ENCODE measurements at regions not wholly inside any gene's neighbourhood (a gene's known extent, or its start where the extent isn't known, plus 50 kb on each side); places are given as distances from the start of the nearest gene placed in this dataset.

DNA sequence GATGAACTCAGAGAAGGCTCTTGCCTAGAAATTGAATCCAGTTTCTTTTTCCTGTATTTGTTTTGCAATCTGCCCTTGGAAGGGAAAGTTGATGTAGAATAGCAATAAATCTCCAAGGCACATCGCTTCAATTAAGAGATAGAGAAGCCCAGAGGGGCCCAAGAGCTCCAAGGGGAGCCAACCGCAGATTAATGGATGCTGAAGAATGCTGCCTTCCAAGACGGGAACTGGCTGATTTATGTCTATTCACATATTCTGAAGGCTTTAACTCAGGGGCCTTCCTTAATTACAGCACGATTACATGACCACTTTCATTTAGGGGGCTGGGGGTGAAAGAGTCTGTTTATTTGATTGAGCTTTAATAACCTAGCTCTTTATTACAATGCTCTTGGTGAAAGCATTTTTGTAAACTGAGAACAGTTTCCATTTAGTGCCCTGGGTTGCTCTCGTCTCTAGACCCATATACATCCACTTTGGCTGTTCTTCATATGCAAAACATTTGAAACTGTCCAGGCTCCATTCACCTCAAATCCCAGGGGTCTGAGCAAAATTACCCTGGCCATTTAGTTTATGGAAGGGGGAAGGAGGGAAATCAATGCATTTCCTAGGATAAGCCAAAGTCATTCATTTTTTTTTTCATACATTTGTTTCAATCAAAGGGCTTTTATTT is 87.4 kb upstream of the CLDN14 start (continued):
- no peak for TF ChIP-seq ZNF621 (tag by site-specific recombination; IDR thresholded peaks at IDR 0.05)
- TF ChIP-seq ZNF155 (tag by site-specific recombination; IDR thresholded peaks at IDR 0.05): no peak
- TF ChIP-seq ZBTB7A (tag by site-specific recombination; IDR thresholded peaks at IDR 0.05; ENCODE audit: low read depth): no peak
- no peak for TF ChIP-seq SETDB1 (IDR thresholded peaks at IDR 0.05; ENCODE audit: insufficient read length, low read length)
- TF ChIP-seq KLF1 (tag by site-specific recombination; IDR thresholded peaks at IDR 0.05): no peak
- TF ChIP-seq ZNF350 (tag by site-specific recombination; IDR thresholded peaks at IDR 0.05): no peak
- no peak for TF ChIP-seq ZNF2 (tag by site-specific recombination; IDR thresholded peaks at IDR 0.05)
- 0 out of 2 replicates have a peak, but pooled peaks have one; percentile 17 for TF ChIP-seq ZBTB20 (tag by site-specific recombination; IDR thresholded peaks at IDR 0.05)
- TF ChIP-seq SALL2 (tag by site-specific recombination; IDR thresholded peaks at IDR 0.05; ENCODE audit: borderline replicate concordance): no peak
- TF ChIP-seq, protein P1, sequence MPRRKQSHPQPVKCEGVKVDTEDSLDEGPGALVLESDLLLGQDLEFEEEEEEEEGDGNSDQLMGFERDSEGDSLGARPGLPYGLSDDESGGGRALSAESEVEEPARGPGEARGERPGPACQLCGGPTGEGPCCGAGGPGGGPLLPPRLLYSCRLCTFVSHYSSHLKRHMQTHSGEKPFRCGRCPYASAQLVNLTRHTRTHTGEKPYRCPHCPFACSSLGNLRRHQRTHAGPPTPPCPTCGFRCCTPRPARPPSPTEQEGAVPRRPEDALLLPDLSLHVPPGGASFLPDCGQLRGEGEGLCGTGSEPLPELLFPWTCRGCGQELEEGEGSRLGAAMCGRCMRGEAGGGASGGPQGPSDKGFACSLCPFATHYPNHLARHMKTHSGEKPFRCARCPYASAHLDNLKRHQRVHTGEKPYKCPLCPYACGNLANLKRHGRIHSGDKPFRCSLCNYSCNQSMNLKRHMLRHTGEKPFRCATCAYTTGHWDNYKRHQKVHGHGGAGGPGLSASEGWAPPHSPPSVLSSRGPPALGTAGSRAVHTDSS (tag by site-specific recombination; IDR thresholded peaks at IDR 0.05): peak; percentile 65
- peak; percentile 79; the same call in 1 of the 2 replicates for TF ChIP-seq ZNF660 (tag by site-specific recombination; IDR thresholded peaks at IDR 0.05)
- TF ChIP-seq ZNF292 (tag by site-specific recombination; IDR thresholded peaks at IDR 0.05; ENCODE audit: borderline replicate concordance, low read depth): no peak
- TF ChIP-seq TCF7L2 (IDR thresholded peaks at IDR 0.05; ENCODE audit: borderline replicate concordance, low read depth, low read length): peak; percentile 90
- no peak for TF ChIP-seq SCRT2 (tag by site-specific recombination; IDR thresholded peaks at IDR 0.05)
- peak; percentile 79 for TF ChIP-seq ZNF24 (tag by site-specific recombination; IDR thresholded peaks at IDR 0.05)
- no peak for TF ChIP-seq ZNF76 (tag by site-specific recombination; IDR thresholded peaks at IDR 0.05; ENCODE audit: borderline replicate concordance, low read depth)
- no peak for TF ChIP-seq ZNF157 (tag by site-specific recombination; IDR thresholded peaks at IDR 0.05)
- no peak for TF ChIP-seq ZNF274 (IDR thresholded peaks at IDR 0.05; ENCODE audit: low read length)
- no peak for TF ChIP-seq ZNF274 (tag by site-specific recombination; IDR thresholded peaks at IDR 0.05; ENCODE audit: borderline replicate concordance)
- TF ChIP-seq ZSCAN16 (tag by site-specific recombination; IDR thresholded peaks at IDR 0.05): peak; percentile 86; the same call in 1 of the 2 replicates
- TF ChIP-seq ZNF777 (tag by site-specific recombination; IDR thresholded peaks at IDR 0.05; ENCODE audit: borderline replicate concordance): no peak
- no peak for TF ChIP-seq ZNF792 (tag by site-specific recombination; IDR thresholded peaks at IDR 0.05)
- TF ChIP-seq ZNF510 (tag by site-specific recombination; IDR thresholded peaks at IDR 0.05; ENCODE audit: insufficient replicate concordance): peak; percentile 81
- TF ChIP-seq ZNF747 (tag by site-specific recombination; IDR thresholded peaks at IDR 0.05): no peak
- no peak for TF ChIP-seq ZNF658 (tag by site-specific recombination; IDR thresholded peaks at IDR 0.05)
- no peak for TF ChIP-seq SP2 (tag by site-specific recombination; IDR thresholded peaks at IDR 0.05)
- no peak for TF ChIP-seq ZNF548 (tag by site-specific recombination; IDR thresholded peaks at IDR 0.05)
- TF ChIP-seq, protein P2, sequence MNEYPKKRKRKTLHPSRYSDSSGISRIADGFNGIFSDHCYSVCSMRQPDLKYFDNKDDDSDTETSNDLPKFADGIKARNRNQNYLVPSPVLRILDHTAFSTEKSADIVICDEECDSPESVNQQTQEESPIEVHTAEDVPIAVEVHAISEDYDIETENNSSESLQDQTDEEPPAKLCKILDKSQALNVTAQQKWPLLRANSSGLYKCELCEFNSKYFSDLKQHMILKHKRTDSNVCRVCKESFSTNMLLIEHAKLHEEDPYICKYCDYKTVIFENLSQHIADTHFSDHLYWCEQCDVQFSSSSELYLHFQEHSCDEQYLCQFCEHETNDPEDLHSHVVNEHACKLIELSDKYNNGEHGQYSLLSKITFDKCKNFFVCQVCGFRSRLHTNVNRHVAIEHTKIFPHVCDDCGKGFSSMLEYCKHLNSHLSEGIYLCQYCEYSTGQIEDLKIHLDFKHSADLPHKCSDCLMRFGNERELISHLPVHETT (tag by site-specific recombination; IDR thresholded peaks at IDR 0.05): no peak
- TF ChIP-seq, protein P3, sequence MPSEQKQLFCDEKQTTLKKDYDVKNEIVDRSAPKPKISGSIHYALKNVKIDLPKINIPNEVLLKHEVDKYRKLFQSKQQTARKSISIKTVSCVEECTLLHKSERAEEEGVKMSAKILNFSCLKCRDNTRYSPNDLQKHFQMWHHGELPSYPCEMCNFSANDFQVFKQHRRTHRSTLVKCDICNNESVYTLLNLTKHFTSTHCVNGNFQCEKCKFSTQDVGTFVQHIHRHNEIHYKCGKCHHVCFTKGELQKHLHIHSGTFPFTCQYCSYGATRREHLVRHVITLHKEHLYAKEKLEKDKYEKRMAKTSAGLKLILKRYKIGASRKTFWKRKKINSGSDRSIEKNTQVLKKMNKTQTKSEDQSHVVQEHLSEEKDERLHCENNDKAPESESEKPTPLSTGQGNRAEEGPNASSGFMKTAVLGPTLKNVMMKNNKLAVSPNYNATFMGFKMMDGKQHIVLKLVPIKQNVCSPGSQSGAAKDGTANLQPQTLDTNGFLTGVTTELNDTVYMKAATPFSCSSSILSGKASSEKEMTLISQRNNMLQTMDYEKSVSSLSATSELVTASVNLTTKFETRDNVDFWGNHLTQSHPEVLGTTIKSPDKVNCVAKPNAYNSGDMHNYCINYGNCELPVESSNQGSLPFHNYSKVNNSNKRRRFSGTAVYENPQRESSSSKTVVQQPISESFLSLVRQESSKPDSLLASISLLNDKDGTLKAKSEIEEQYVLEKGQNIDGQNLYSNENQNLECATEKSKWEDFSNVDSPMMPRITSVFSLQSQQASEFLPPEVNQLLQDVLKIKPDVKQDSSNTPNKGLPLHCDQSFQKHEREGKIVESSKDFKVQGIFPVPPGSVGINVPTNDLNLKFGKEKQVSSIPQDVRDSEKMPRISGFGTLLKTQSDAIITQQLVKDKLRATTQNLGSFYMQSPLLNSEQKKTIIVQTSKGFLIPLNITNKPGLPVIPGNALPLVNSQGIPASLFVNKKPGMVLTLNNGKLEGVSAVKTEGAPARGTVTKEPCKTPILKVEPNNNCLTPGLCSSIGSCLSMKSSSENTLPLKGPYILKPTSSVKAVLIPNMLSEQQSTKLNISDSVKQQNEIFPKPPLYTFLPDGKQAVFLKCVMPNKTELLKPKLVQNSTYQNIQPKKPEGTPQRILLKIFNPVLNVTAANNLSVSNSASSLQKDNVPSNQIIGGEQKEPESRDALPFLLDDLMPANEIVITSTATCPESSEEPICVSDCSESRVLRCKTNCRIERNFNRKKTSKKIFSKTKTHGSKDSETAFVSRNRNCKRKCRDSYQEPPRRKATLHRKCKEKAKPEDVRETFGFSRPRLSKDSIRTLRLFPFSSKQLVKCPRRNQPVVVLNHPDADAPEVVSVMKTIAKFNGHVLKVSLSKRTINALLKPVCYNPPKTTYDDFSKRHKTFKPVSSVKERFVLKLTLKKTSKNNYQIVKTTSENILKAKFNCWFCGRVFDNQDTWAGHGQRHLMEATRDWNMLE (tag by site-specific recombination; conservative IDR thresholded peaks at IDR 0.05; ENCODE audit: low read depth): peak; percentile 68
- no peak for TF ChIP-seq ZNF544 (tag by site-specific recombination; IDR thresholded peaks at IDR 0.05)
- no peak for TF ChIP-seq ZNF133 (tag by site-specific recombination; IDR thresholded peaks at IDR 0.05)
- no peak for TF ChIP-seq ZNF837 (tag by site-specific recombination; IDR thresholded peaks at IDR 0.05)
- peak; percentile 93 for TF ChIP-seq SP7 (tag by site-specific recombination; IDR thresholded peaks at IDR 0.05)
- 0 out of 2 replicates have a peak, but pooled peaks have one; percentile 23 for TF ChIP-seq BCL11B (tag by site-specific recombination; IDR thresholded peaks at IDR 0.05; ENCODE audit: low read depth)
- TF ChIP-seq ZNF174 (tag by site-specific recombination; IDR thresholded peaks at IDR 0.05): no peak

Data from HEK293 (cell line).